PC-3 (cell line): ENCODE measurements at regions not wholly inside any gene's neighbourhood (a gene's known extent, or its start where the extent isn't known, plus 50 kb on each side); places are given as distances from the start of the nearest gene placed in this dataset.
"Not testable (repeated sequence)": the region's sequence is repeated elsewhere in the genome, so short reads cannot be mapped to it uniquely, and the experiment has no call there.

ENCODE experiments used
- ATAC-seq: fragments of 200-7000 bp; cut with Tn5 transposase; 2 replicates; pipeline ENCODE4 v1.9.1; 2020; ENCODE audit warnings: mild to moderate bottlenecking, moderate library complexity
- BruUV-seq: library from RNA; stranded (reverse); fragments of 400-500 nt; replicated peaks from 2 replicates; lab custom pipeline; 2021; lab: Mats Ljungman, UMichigan
- CTCF ChIA-PET: fragments of 300-600 bp; sonication (Branson Sonifier 250); formaldehyde crosslinking; loops from one replicate; lab custom pipeline; 2022; ENCODE audit warnings: antibody characterized with exemption; lab: Charles Lee
- POLR2A ChIA-PET: fragments of 300-600 bp; sonication (Branson Sonifier 250); formaldehyde crosslinking; loops from one replicate; lab custom pipeline; 2022; ENCODE audit warnings: antibody characterized with exemption; ENCODE audit not compliant: unreplicated experiment; lab: Charles Lee
- DNase-seq: peaks from one replicate; pipeline ENCODE4 v3.0.0-alpha.2; 2015
- H2AFZ ChIP-seq: fragments of 300-600 bp; sonication (generic); 2 replicates; pipeline ENCODE4 v1.6.0; 2016; ENCODE audit warnings: antibody characterized with exemption, low read length
- H3F3A ChIP-seq: fragments of 300-600 bp; sonication (generic); one replicate; pipeline ENCODE4 v1.6.0; 2017; ENCODE audit warnings: antibody characterized with exemption, low read length, control low read depth, mild to moderate bottlenecking; ENCODE audit not compliant: unreplicated experiment
- H3K27ac ChIP-seq: fragments of 300-600 bp; sonication (generic); 2 replicates; pipeline ENCODE4 v1.5.1; 2016; ENCODE audit warnings: mild to moderate bottlenecking, low read length
- H3K27me3 ChIP-seq: fragments of 300-600 bp; sonication (generic); 2 replicates; pipeline ENCODE4 v1.6.1; 2016; ENCODE audit warnings: low read length, mixed read lengths
- H3K36me3 ChIP-seq: fragments of 300-600 bp; sonication (generic); 2 replicates; pipeline ENCODE4 v1.6.1; 2016; ENCODE audit warnings: low read depth, mixed run types, low read length, mixed read lengths
- H3K4me1 ChIP-seq: fragments of 300-600 bp; sonication (generic); 2 replicates; pipeline ENCODE4 v1.5.1; 2016; ENCODE audit warnings: low read length; ENCODE audit not compliant: insufficient read depth
- H3K4me2 ChIP-seq: fragments of 300-600 bp; sonication (generic); 2 replicates; pipeline ENCODE4 v1.6.0; 2016; ENCODE audit warnings: low read length
- H3K4me3 ChIP-seq: fragments of 300-600 bp; sonication (generic); 2 replicates; pipeline ENCODE4 v1.5.1; 2016; ENCODE audit warnings: mild to moderate bottlenecking, low read length, mixed read lengths
- H3K79me2 ChIP-seq: fragments of 300-600 bp; sonication (generic); 2 replicates; pipeline ENCODE4 v1.6.1; 2017; ENCODE audit warnings: low read length, mixed read lengths
- H3K9ac ChIP-seq: fragments of 300-600 bp; sonication (generic); 2 replicates; pipeline ENCODE4 v1.6.0; 2016; ENCODE audit warnings: mild to moderate bottlenecking, low read length
- H3K9me2 ChIP-seq: fragments of 300-600 bp; sonication (generic); replicated peaks from 2 replicates; pipeline ENCODE4 v1.6.1; 2016; ENCODE audit warnings: mixed run types, low read length, mixed read lengths
- H3K9me3 ChIP-seq: fragments of 300-600 bp; sonication (generic); 2 replicates; pipeline ENCODE4 v1.6.1; 2016; ENCODE audit warnings: low read length, mixed read lengths
- H4K20me1 ChIP-seq: fragments of 300-600 bp; sonication (generic); 2 replicates; pipeline ENCODE4 v1.6.1; 2016; ENCODE audit warnings: low read length, mixed read lengths
- CTCF ChIP-seq: fragments of 300-600 bp; sonication (generic); conservative IDR thresholded peaks from 2 replicates; pipeline ENCODE4 v1.5.1; 2017; ENCODE audit warnings: antibody characterized with exemption, low read depth, mild to moderate bottlenecking, low read length
- EZH2 ChIP-seq: fragments of 300-600 bp; sonication (generic); IDR thresholded peaks from one replicate; pipeline ENCODE4 v1.6.1; 2017; ENCODE audit warnings: antibody characterized with exemption, mild to moderate bottlenecking, low read length; ENCODE audit not compliant: unreplicated experiment
- EZH2phosphoT487 ChIP-seq: fragments of 300-600 bp; sonication (generic); IDR thresholded peaks from 2 replicates; pipeline ENCODE4 v1.6.1; 2018; ENCODE audit warnings: mild to moderate bottlenecking, antibody characterized with exemption, low read length, borderline replicate concordance
- intact Hi-C: fragments of 100-400 bp; cut with micrococcal nuclease; formaldehyde crosslinking; loops from 2 replicates; pipeline ENCODE4 v1.9.0; 2023

- Histone ChIP-seq H3K79me2 (no peaks in the 10 kb centered on the region), H3K4me2 (no peak overlapping the region), H2AFZ (no peak overlapping the region), H4K20me1 (no peaks in the 10 kb centered on the region), H3K9ac (no peak overlapping the region), H3K36me3 (no peaks in the 10 kb centered on the region), H3K4me3 (no peak overlapping the region), H3K27ac (no peak overlapping the region), H3K9me2 (no peaks in the 10 kb centered on the region), H3K9me3 (no peaks in the 10 kb centered on the region), H3F3A (no peaks in the 10 kb centered on the region), H3K4me1 (no peaks in the 10 kb centered on the region), H3K27me3 (no peaks in the 10 kb centered on the region)
- intact Hi-C loops = no loop called here
- ChIA-PET CTCF (no interaction called here), POLR2A (no interaction called here)
- ATAC-seq (no peak), DNase-seq (no peak)
- TF ChIP-seq EZH2 = no peak
- TF ChIP-seq EZH2phosphoT487 = no peak
- TF ChIP-seq CTCF = no peak
- no TSS peak for BruUV-seq
These were observed 792.8 kb downstream of the ZPLD1 start for GRCh38 chr3:103227651-103228050.

GRCh38 chr3:103247459-103247858 lies 812.6 kb downstream of the ZPLD1 start:
- ATAC-seq = no peak
- CTCF ChIA-PET = no interaction called here

GRCh38 chr3:103254827-103255226 lies 820.0 kb downstream of the ZPLD1 start:
- POLR2A ChIA-PET, intact Hi-C loops, H3K9me3 ChIP-seq, H3K9ac ChIP-seq, H3K4me3 ChIP-seq, H4K20me1 ChIP-seq, CTCF ChIA-PET, H3K27me3 ChIP-seq, H2AFZ ChIP-seq, H3K79me2 ChIP-seq, H3K36me3 ChIP-seq, DNase-seq, ATAC-seq, BruUV-seq, H3K4me1 ChIP-seq, H3K4me2 ChIP-seq, H3K27ac ChIP-seq, H3F3A ChIP-seq, H3K9me2 ChIP-seq: not testable (repeated sequence)

More at GRCh38 chr3:103247459-103247858, 812.6 kb downstream of the ZPLD1 start:
- no peaks in the 10 kb centered on the region for H3K4me1 ChIP-seq
- DNase-seq = no peak
- H3K9me3 ChIP-seq = no peaks in the 10 kb centered on the region
- no peak overlapping the region for H3K4me3 ChIP-seq
- H3K4me2 ChIP-seq = no peak overlapping the region
- no peaks in the 10 kb centered on the region for H3K79me2 ChIP-seq
- H4K20me1 ChIP-seq = no peaks in the 10 kb centered on the region
- TF ChIP-seq EZH2 = no peak
- no peak for TF ChIP-seq CTCF
- TF ChIP-seq EZH2phosphoT487 = no peak
- no peak overlapping the region for H3K27ac ChIP-seq
- no peaks in the 10 kb centered on the region for H3K9me2 ChIP-seq
- H3K9ac ChIP-seq = no peak overlapping the region
- H3F3A ChIP-seq = no peaks in the 10 kb centered on the region
- POLR2A ChIA-PET = no interaction called here
- no peaks in the 10 kb centered on the region for H3K36me3 ChIP-seq
- H3K27me3 ChIP-seq = no peaks in the 10 kb centered on the region
- intact Hi-C loops = no loop called here
- H2AFZ ChIP-seq = no peak overlapping the region
- BruUV-seq = no TSS peak
